CD4-positive, alpha-beta T cell (primary cell): ENCODE measurements at regions not wholly inside any gene's neighbourhood (a gene's known extent, or its start where the extent isn't known, plus 50 kb on each side); places are given as distances from the start of the nearest gene placed in this dataset.
"Not testable (repeated sequence)": the region's sequence is repeated elsewhere in the genome, so short reads cannot be mapped to it uniquely, and the experiment has no call there.

Experiments used
- ATAC-seq: fragments of 200-7000 bp; cut with Tn5 transposase; one replicate; pipeline ENCODE4 v1.10.0; 2022; ENCODE audit warnings: mild to moderate bottlenecking; ENCODE audit not compliant: poor library complexity
- CTCF ChIA-PET: fragments of 350-600 bp; sonication (Branson Sonifier 250); formaldehyde crosslinking; loops from one replicate; lab custom pipeline; 2021; ENCODE audit warnings: antibody characterized with exemption, inconsistent platforms; lab: Charles Lee
- POLR2A ChIA-PET: fragments of 350-600 bp; sonication (Branson Sonifier 250); formaldehyde crosslinking; loops from one replicate; lab custom pipeline; 2021; ENCODE audit warnings: antibody characterized with exemption, inconsistent platforms; lab: Charles Lee
- DNase-seq, 14 experiments: peaks; one replicate each; pipeline ENCODE4 v3.0.0-alpha.2; 2013 to 2020; ENCODE audit warnings: mixed read lengths in 2 of 14
- H3K27ac ChIP-seq, 2 donors: one replicate each; pipeline versions ENCODE4 v1.5.1 to v1.7.0; 2013; ENCODE audit warnings: low read length in 2 of 2, low read depth in 1 of 2, mild to moderate bottlenecking in 1 of 2
- H3K27me3 ChIP-seq, 2 experiments: 1 replicate in 1 of 2; 2 replicates in 1 of 2; pipeline versions ENCODE4 v1.6.1 to v1.7.0; 2013; ENCODE audit warnings: low read length in 2 of 2, control low read depth in 1 of 2, mild to moderate bottlenecking in 1 of 2, moderate library complexity in 1 of 2; ENCODE audit not compliant: insufficient read depth in 2 of 2, control insufficient read depth in 1 of 2
- H3K36me3 ChIP-seq: one replicate; pipeline ENCODE4 v1.6.1; 2013; ENCODE audit warnings: low read length, control low read depth; ENCODE audit not compliant: insufficient read depth
- H3K4me1 ChIP-seq: one replicate; pipeline ENCODE4 v1.6.1; 2013; ENCODE audit warnings: low read length, control low read depth; ENCODE audit not compliant: insufficient read depth
- H3K4me3 ChIP-seq: one replicate; pipeline ENCODE4 v1.5.1; 2013; ENCODE audit warnings: mild to moderate bottlenecking, low read length, moderate library complexity
- H3K9me3 ChIP-seq, 2 experiments: 1 replicate in 1 of 2; 2 replicates in 1 of 2; pipeline versions ENCODE4 v1.6.1 to v1.7.0; 2013; ENCODE audit warnings: low read length in 2 of 2, mild to moderate bottlenecking in 2 of 2, control low read depth in 1 of 2, moderate library complexity in 1 of 2; ENCODE audit not compliant: control insufficient read depth in 1 of 2, insufficient read depth in 1 of 2
- H3K27ac Mint-ChIP-seq: one replicate; pipeline ENCODE4 v1.8.0; 2020; ENCODE audit warnings: mixed read lengths
- H3K27me3 Mint-ChIP-seq: one replicate; pipeline ENCODE4 v1.8.0; 2021; ENCODE audit warnings: mixed read lengths
- H3K36me3 Mint-ChIP-seq: one replicate; pipeline ENCODE4 v1.8.0; 2021; ENCODE audit warnings: low read depth, mixed read lengths
- H3K4me1 Mint-ChIP-seq: one replicate; pipeline ENCODE4 v1.8.0; 2021; ENCODE audit warnings: low read depth, mixed read lengths
- H3K4me3 Mint-ChIP-seq: one replicate; pipeline ENCODE4 v1.8.0; 2020; ENCODE audit warnings: mild to moderate bottlenecking, mixed read lengths
- H3K9me3 Mint-ChIP-seq: one replicate; pipeline ENCODE4 v1.8.0; 2020; ENCODE audit warnings: mixed read lengths
- intact Hi-C, 2 experiments: fragments of 100-400 bp; cut with DNase I in 1 of 2; cut with micrococcal nuclease in 1 of 2; formaldehyde crosslinking; loops; one replicate each; pipeline versions ENCODE4 v1.15.1 to v1.9.0; 2023 to 2025; cut with DNase I, micrococcal nuclease
- TF ChIP-seq, protein P1 (sequence below): fragments of 200-600 bp; IDR thresholded peaks from one replicate; pipeline ENCODE4 v1.8.0; 2022; ENCODE audit warnings: antibody characterized with exemption, mild to moderate bottlenecking

DNA sequence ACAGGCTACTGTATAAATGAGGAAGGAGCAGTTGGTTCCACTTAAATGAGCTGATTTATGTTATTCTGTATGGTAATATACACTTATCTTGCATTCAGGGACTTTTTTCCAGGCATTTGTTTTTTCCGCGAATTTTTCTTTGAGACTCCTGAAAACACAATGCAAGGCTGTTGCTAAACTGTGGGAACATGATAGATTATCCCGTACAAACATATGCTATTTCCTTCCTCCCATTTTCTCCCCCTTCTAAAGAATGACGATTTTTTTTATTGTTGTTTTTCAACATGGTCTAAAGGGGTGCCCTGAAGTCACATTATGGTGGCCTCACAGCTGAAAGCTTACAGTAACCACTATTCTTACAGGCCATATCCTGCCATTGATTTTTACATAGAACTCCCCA is 523.9 kb upstream of the NRP1 start:
- H3K4me3 Mint-ChIP-seq = no peak overlapping the region
- H3K27ac ChIP-seq = no peak overlapping the region
- CTCF ChIA-PET = no interaction called here
- H3K4me3 ChIP-seq = no peak overlapping the region
- POLR2A ChIA-PET = no interaction called here
- H3K4me1 Mint-ChIP-seq = no peaks in the 10 kb centered on the region
- peaks cover 15% of the 10 kb centered on the region for H3K27me3 Mint-ChIP-seq
- peaks cover 0 to 4% of the 10 kb centered on the region in 2 experiments for H3K27me3 ChIP-seq
- intact Hi-C loops = no loop called here
- H3K36me3 Mint-ChIP-seq = no peaks in the 10 kb centered on the region
- no peaks in the 10 kb centered on the region for H3K36me3 ChIP-seq
- TF ChIP-seq, protein P1, sequence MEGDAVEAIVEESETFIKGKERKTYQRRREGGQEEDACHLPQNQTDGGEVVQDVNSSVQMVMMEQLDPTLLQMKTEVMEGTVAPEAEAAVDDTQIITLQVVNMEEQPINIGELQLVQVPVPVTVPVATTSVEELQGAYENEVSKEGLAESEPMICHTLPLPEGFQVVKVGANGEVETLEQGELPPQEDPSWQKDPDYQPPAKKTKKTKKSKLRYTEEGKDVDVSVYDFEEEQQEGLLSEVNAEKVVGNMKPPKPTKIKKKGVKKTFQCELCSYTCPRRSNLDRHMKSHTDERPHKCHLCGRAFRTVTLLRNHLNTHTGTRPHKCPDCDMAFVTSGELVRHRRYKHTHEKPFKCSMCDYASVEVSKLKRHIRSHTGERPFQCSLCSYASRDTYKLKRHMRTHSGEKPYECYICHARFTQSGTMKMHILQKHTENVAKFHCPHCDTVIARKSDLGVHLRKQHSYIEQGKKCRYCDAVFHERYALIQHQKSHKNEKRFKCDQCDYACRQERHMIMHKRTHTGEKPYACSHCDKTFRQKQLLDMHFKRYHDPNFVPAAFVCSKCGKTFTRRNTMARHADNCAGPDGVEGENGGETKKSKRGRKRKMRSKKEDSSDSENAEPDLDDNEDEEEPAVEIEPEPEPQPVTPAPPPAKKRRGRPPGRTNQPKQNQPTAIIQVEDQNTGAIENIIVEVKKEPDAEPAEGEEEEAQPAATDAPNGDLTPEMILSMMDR = no peak
- ATAC-seq (no peak), DNase-seq (no peak)
- no peak overlapping the region for H3K27ac Mint-ChIP-seq
- H3K9me3 ChIP-seq = peaks cover 0 to 3% of the 10 kb centered on the region in 2 experiments
- no peaks in the 10 kb centered on the region for H3K9me3 Mint-ChIP-seq
- H3K4me1 ChIP-seq = no peaks in the 10 kb centered on the region

DNA sequence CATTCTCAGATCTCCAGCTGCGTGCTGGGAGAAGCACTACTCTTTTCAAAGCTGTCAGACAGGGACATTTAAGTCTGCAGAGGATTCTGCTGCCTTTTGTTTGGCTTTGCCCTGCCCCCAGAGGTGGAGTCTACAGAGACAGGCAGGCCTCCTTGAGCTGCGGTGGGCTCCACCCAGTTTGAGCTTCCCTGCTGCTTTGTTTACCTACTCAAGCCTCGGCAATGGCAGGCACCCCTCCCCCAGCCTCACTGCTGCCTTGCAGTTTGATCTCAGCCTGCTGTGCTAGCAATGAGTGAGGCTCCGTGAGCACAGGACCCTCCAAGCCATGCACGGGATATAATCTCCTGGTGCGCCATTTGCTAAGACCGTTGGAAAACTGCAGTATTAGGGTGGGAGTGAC is 518.8 kb upstream of the NRP1 start:
- H3K4me3 Mint-ChIP-seq = not testable (repeated sequence)

DNA sequence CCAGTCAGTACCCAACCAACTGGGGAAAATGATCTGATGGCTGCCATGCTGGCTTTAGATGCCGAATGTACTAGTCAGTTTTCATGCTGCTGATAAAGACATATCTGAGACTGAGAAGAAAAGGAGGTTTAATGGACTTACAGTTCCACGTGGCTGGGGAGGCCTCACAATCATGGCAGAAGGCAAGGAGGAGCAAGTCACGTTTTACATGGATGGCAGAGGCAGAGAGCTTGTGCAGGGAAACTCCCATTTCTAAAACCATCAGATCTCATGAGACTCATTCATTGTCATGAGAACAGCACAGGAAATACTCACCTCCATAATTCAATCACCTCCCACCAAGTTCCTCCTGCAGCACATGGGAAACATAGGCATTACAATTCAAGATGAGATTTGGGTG is 508.9 kb upstream of the NRP1 start:
- H3K27me3 Mint-ChIP-seq = peaks cover 4% of the 10 kb centered on the region
- TF ChIP-seq, protein P1 = no peak
- H3K4me3 Mint-ChIP-seq = no peak overlapping the region
- no peaks in the 10 kb centered on the region for H3K27me3 ChIP-seq
- H3K36me3 Mint-ChIP-seq = no peaks in the 10 kb centered on the region
- POLR2A ChIA-PET = no interaction called here
- no peak overlapping the region for H3K27ac ChIP-seq
- CTCF ChIA-PET = no interaction called here
- peaks cover 5% of the 10 kb centered on the region for H3K9me3 Mint-ChIP-seq
- intact Hi-C loops = no loop called here
- H3K4me3 ChIP-seq = no peak overlapping the region
- H3K36me3 ChIP-seq = no peaks in the 10 kb centered on the region
- no peaks in the 10 kb centered on the region for H3K9me3 ChIP-seq
- H3K4me1 Mint-ChIP-seq = no peaks in the 10 kb centered on the region
- H3K27ac Mint-ChIP-seq = no peak overlapping the region
- no peak for DNase-seq
- H3K4me1 ChIP-seq = no peaks in the 10 kb centered on the region
- no peak for ATAC-seq

More for the DNA sequence above, 518.8 kb upstream of the NRP1 start:
- DNase-seq, H3K36me3 Mint-ChIP-seq, H3K4me1 ChIP-seq, H3K27me3 ChIP-seq, H3K9me3 Mint-ChIP-seq, CTCF ChIA-PET, H3K27me3 Mint-ChIP-seq, H3K9me3 ChIP-seq, H3K4me3 ChIP-seq, POLR2A ChIA-PET, ATAC-seq, H3K27ac ChIP-seq, H3K36me3 ChIP-seq, H3K27ac Mint-ChIP-seq, intact Hi-C loops, H3K4me1 Mint-ChIP-seq: not testable (repeated sequence)

DNA sequence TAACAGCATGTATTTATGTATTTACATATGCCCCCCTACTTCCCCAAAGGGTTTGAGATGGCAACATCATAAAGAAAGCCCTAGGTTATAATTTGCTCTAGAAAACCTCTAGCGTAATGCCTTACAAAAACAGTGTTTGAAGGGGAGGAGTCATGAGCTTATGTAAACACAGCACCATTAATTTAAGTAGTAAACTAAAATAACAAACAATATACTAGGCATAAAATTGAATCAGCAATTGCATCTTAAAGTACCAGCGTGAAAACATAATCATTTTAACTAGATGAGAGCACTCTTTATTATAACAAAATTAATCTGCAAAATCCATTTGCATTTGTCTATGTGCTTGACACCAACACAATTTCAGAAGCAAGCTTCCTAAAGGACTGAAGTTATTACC is 507.2 kb upstream of the NRP1 start:
- POLR2A ChIA-PET = no interaction called here
- TF ChIP-seq, protein P1 = no peak
- H3K4me1 ChIP-seq = no peaks in the 10 kb centered on the region
- H3K36me3 ChIP-seq = no peaks in the 10 kb centered on the region
- CTCF ChIA-PET = no interaction called here
- H3K9me3 Mint-ChIP-seq = peaks cover 5% of the 10 kb centered on the region
- intact Hi-C loops = no loop called here
- H3K9me3 ChIP-seq = peaks cover 0 to 3% of the 10 kb centered on the region in 2 experiments
- peaks cover 4% of the 10 kb centered on the region for H3K27me3 Mint-ChIP-seq
- H3K4me1 Mint-ChIP-seq = no peaks in the 10 kb centered on the region
- H3K4me3 Mint-ChIP-seq = no peak overlapping the region
- H3K4me3 ChIP-seq = no peak overlapping the region
- no peaks in the 10 kb centered on the region for H3K36me3 Mint-ChIP-seq
- DNase-seq (no peak), ATAC-seq (no peak)
- H3K27ac Mint-ChIP-seq = no peak overlapping the region
- H3K27ac ChIP-seq = no peak overlapping the region
- peaks cover 0 to 4% of the 10 kb centered on the region in 2 experiments for H3K27me3 ChIP-seq
